NCI-H1417 (cell line): ENCODE measurements at regions not wholly inside any gene's neighbourhood (a gene's known extent, or its start where the extent isn't known, plus 50 kb on each side); places are given as distances from the start of the nearest gene placed in this dataset.
"Not testable (repeated sequence)": the region's sequence is repeated elsewhere in the genome, so short reads cannot be mapped to it uniquely, and the experiment has no call there.

Source experiments
- DNase-seq, 3 experiments: peaks; one replicate each; lab custom pipeline; 2025; lab: John Stamatoyannopoulos, UW

GRCh38 chr5:168088410-168089173 lies 202.9 kb upstream of the WWC1 start:
- DNase-seq: no peak

GRCh38 chr5:168089201-168089887 lies 202.1 kb upstream of the WWC1 start:
- no peak for DNase-seq

- DNase-seq: no peak
These were observed 198.9 kb upstream of the WWC1 start for GRCh38 chr5:168092209-168093185.

- DNase-seq: no peak
These were observed 198.1 kb upstream of the WWC1 start for GRCh38 chr5:168093200-168093910.

- DNase-seq: no peak
These were observed 194.9 kb upstream of the WWC1 start for GRCh38 chr5:168096525-168096924.

GRCh38 chr5:168097876-168098653 lies 193.4 kb upstream of the WWC1 start:
- DNase-seq: peak in 2 of 3 experiments; percentile 11 to 38

GRCh38 chr5:168101352-168101751 lies 190.1 kb upstream of the WWC1 start:
- DNase-seq: peak in 1 of 3 experiments; percentile 52

GRCh38 chr5:168103018-168103417 lies 188.4 kb upstream of the WWC1 start:
- DNase-seq: not testable (repeated sequence)

GRCh38 chr5:168104350-168104749 lies 187.1 kb upstream of the WWC1 start:
- DNase-seq: no peak

GRCh38 chr5:168104811-168105481 lies 186.5 kb upstream of the WWC1 start:
- DNase-seq: no peak

GRCh38 chr5:168106008-168106761 lies 185.3 kb upstream of the WWC1 start:
- DNase-seq: peak in 1 of 3 experiments; percentile 26

GRCh38 chr5:168109441-168109840 lies 182.0 kb upstream of the WWC1 start:
- DNase-seq: no peak

- no peak for DNase-seq
These were observed 181.1 kb upstream of the WWC1 start for GRCh38 chr5:168110384-168110783.

- DNase-seq: no peak
These were observed 180.3 kb upstream of the WWC1 start for GRCh38 chr5:168110870-168111832.

- peak; percentile 33 to 58 (median 36) for DNase-seq
These were observed 176.9 kb upstream of the WWC1 start for GRCh38 chr5:168114444-168115017.

GRCh38 chr5:168117469-168117868 lies 174.0 kb upstream of the WWC1 start:
- DNase-seq: no peak

GRCh38 chr5:168118042-168118668 lies 173.3 kb upstream of the WWC1 start:
- DNase-seq: peak in 2 of 3 experiments; percentile 45 to 72
